ENCODE measurements at regions not wholly inside any gene's neighbourhood (a gene's known extent, or its start where the extent isn't known, plus 50 kb on each side); places are given as distances from the start of the nearest gene placed in this dataset.

DNA sequence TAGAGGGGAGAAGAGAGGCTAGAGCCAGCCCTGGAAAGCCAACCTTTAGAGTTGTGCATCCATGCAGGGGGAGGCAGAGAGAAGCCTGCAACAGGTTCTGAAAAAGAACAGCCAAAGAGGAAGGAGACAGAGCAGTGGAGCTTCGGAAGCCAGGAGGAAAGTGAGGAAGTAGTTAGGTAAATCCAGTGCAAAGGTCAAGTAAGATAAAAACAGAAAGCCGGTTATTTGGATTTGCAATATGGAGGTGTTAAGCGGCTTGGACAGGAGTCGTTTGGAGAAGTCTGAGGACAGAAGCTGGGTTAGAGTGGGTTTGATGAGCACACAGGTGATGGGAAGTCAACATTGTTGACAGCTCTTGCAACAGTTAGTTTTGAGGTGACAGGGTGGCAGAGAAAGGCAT, 53.5 kb upstream of the FLT1 start:
- TF ChIP-seq, protein P1, sequence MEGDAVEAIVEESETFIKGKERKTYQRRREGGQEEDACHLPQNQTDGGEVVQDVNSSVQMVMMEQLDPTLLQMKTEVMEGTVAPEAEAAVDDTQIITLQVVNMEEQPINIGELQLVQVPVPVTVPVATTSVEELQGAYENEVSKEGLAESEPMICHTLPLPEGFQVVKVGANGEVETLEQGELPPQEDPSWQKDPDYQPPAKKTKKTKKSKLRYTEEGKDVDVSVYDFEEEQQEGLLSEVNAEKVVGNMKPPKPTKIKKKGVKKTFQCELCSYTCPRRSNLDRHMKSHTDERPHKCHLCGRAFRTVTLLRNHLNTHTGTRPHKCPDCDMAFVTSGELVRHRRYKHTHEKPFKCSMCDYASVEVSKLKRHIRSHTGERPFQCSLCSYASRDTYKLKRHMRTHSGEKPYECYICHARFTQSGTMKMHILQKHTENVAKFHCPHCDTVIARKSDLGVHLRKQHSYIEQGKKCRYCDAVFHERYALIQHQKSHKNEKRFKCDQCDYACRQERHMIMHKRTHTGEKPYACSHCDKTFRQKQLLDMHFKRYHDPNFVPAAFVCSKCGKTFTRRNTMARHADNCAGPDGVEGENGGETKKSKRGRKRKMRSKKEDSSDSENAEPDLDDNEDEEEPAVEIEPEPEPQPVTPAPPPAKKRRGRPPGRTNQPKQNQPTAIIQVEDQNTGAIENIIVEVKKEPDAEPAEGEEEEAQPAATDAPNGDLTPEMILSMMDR (IDR thresholded peaks at IDR 0.05; ENCODE audit: unreplicated experiment): no peak
- H3K4me1 Mint-ChIP-seq (ENCODE audit: low read depth): peaks cover 11% of the 10 kb centered on the region
- no peak for DNase-seq (ENCODE audit: low spot score, unreplicated experiment)
- no peak overlapping the region for H3K4me3 Mint-ChIP-seq (ENCODE audit: low read depth)
- H3K27ac Mint-ChIP-seq: no peak overlapping the region
- H3K27me3 Mint-ChIP-seq: peaks cover 41% of the 10 kb centered on the region
- H3K36me3 Mint-ChIP-seq (ENCODE audit: insufficient read depth): no peaks in the 10 kb centered on the region
- no peaks in the 10 kb centered on the region for H3K9me3 Mint-ChIP-seq (ENCODE audit: low read depth)

DNA sequence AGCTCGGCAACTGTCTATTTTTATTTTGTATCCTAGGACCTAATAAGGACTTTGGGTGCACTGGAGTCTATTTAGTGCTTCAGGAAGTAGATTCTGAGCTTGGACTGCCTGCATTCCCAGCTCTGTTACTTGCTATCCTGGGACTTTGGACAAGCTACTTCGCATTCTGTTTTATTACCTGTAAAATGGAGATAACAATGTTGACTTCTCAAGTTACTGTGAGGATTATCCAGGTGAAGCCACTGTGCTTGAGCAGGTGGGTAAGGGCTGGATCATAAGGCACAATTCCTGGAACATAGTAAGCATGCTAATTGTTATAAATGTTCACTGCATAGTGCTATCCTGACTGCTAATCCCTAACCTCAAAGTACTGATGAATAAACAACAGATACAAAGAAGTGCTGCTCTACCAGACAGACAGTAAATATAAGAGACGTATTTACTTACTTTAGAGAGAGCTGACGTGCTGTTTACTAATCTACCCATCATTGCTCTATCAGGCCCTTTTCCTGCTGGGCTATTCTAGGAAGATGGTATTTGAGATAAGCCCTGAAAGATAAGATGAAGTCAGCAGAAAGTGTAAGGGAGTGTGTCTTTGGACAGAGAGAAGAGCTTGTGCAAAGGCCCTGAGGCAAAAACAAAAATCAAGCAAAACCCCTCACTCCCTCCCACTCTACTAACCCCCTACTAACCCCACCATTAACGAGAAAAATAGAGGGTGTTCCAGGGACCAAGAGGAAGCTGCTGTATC, 50.8 kb upstream of the FLT1 start:
- H3K27me3 Mint-ChIP-seq: peaks cover 38% of the 10 kb centered on the region

More for the DNA sequence above, 50.8 kb upstream of the FLT1 start:
- H3K4me3 Mint-ChIP-seq (ENCODE audit: low read depth): no peak overlapping the region
- no peaks in the 10 kb centered on the region for H3K9me3 Mint-ChIP-seq (ENCODE audit: low read depth)
- peaks cover 11% of the 10 kb centered on the region for H3K4me1 Mint-ChIP-seq (ENCODE audit: low read depth)
- TF ChIP-seq, protein P1 (IDR thresholded peaks at IDR 0.05; ENCODE audit: unreplicated experiment): no peak
- H3K27ac Mint-ChIP-seq: no peak overlapping the region
- H3K36me3 Mint-ChIP-seq (ENCODE audit: insufficient read depth): no peaks in the 10 kb centered on the region
- no peak for DNase-seq (ENCODE audit: low spot score, unreplicated experiment)
